A673 (cell line): ENCODE measurements at regions not wholly inside any gene's neighbourhood (a gene's known extent, or its start where the extent isn't known, plus 50 kb on each side); places are given as distances from the start of the nearest gene placed in this dataset.
A peak's percentile ranks its signal among the peaks of the same experiment; 100 is the strongest.

ENCODE experiments used
- BruUV-seq: library from RNA; stranded (reverse); fragments of 400-500 nt; replicated peaks from 2 replicates; lab custom pipeline; 2021; lab: Mats Ljungman, UMichigan
- CTCF ChIA-PET: fragments of 300-600 bp; sonication (Branson Sonifier 250); formaldehyde crosslinking; loops from one replicate; lab custom pipeline; 2022; ENCODE audit warnings: antibody characterized with exemption; lab: Charles Lee
- POLR2A ChIA-PET: fragments of 300-600 bp; sonication (Branson Sonifier 250); formaldehyde crosslinking; loops from one replicate; lab custom pipeline; 2022; ENCODE audit warnings: antibody characterized with exemption; ENCODE audit not compliant: low non-redundant PET; lab: Charles Lee
- DNase-seq: peaks from one replicate; pipeline ENCODE4 v3.0.0-alpha.2; 2015; ENCODE audit warnings: low spot score
- H3K27ac ChIP-seq: fragments of 200-600 bp; sonication (generic); 2 replicates; pipeline ENCODE4 v1.5.1; 2016; ENCODE audit warnings: mixed run types, low read depth, mild to moderate bottlenecking, mixed read lengths, antibody characterized with exemption, low read length; ENCODE audit not compliant: poor library complexity, severe bottlenecking
- H3K27me3 ChIP-seq: fragments of 200-600 bp; sonication (generic); replicated peaks from 2 replicates; pipeline ENCODE4 v1.6.1; 2017; ENCODE audit warnings: mixed run types, low read depth, mild to moderate bottlenecking, mixed read lengths, antibody characterized with exemption, low read length; ENCODE audit not compliant: insufficient read depth, poor library complexity
- H3K36me3 ChIP-seq: fragments of 200-600 bp; sonication (generic); 2 replicates; pipeline ENCODE4 v1.6.1; 2016; ENCODE audit warnings: mixed run types, mild to moderate bottlenecking, mixed read lengths, antibody characterized with exemption, low read length; ENCODE audit not compliant: insufficient read depth, poor library complexity, severe bottlenecking
- H3K4me1 ChIP-seq: fragments of 200-600 bp; sonication (generic); 2 replicates; pipeline ENCODE4 v1.6.1; 2017; ENCODE audit warnings: mixed run types, mild to moderate bottlenecking, mixed read lengths, antibody characterized with exemption, low read length; ENCODE audit not compliant: insufficient read depth, poor library complexity, severe bottlenecking
- H3K4me3 ChIP-seq: fragments of 200-600 bp; sonication (generic); 2 replicates; pipeline ENCODE4 v1.5.1; 2016; ENCODE audit warnings: low read depth, mixed run types, mild to moderate bottlenecking, mixed read lengths, low read length; ENCODE audit not compliant: poor library complexity, severe bottlenecking
- H3K9me3 ChIP-seq: fragments of 200-600 bp; sonication (generic); 2 replicates; pipeline ENCODE4 v1.6.1; 2016; ENCODE audit warnings: mixed run types, low read depth, mild to moderate bottlenecking, mixed read lengths, antibody characterized with exemption, low read length; ENCODE audit not compliant: poor library complexity, severe bottlenecking
- EZH2 ChIP-seq: fragments of 200-600 bp; sonication (generic); IDR thresholded peaks from 2 replicates; pipeline ENCODE4 v1.6.1; 2017; ENCODE audit warnings: borderline replicate concordance, low read depth, mild to moderate bottlenecking, mixed read lengths, antibody characterized with exemption, low read length; ENCODE audit not compliant: poor library complexity, severe bottlenecking
- intact Hi-C: fragments of 100-400 bp; cut with micrococcal nuclease; formaldehyde crosslinking; loops from one replicate; pipeline ENCODE4 v1.10.0; 2022; ENCODE audit not compliant: unreplicated experiment
- TF ChIP-seq, protein P1 (sequence below): fragments of 300-800, 200-600 bp; sonication (generic); conservative IDR thresholded peaks from 2 replicates; pipeline ENCODE4 v1.5.1; 2017; ENCODE audit warnings: low read depth, mild to moderate bottlenecking, antibody characterized with exemption, low read length, moderate library complexity, mixed read lengths

GRCh38 chr4:112852601-112853000 lies 196.9 kb upstream of the ANK2 start:
- TF ChIP-seq, protein P1, sequence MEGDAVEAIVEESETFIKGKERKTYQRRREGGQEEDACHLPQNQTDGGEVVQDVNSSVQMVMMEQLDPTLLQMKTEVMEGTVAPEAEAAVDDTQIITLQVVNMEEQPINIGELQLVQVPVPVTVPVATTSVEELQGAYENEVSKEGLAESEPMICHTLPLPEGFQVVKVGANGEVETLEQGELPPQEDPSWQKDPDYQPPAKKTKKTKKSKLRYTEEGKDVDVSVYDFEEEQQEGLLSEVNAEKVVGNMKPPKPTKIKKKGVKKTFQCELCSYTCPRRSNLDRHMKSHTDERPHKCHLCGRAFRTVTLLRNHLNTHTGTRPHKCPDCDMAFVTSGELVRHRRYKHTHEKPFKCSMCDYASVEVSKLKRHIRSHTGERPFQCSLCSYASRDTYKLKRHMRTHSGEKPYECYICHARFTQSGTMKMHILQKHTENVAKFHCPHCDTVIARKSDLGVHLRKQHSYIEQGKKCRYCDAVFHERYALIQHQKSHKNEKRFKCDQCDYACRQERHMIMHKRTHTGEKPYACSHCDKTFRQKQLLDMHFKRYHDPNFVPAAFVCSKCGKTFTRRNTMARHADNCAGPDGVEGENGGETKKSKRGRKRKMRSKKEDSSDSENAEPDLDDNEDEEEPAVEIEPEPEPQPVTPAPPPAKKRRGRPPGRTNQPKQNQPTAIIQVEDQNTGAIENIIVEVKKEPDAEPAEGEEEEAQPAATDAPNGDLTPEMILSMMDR = no peak
- TF ChIP-seq EZH2 = no peak

GRCh38 chr4:112853662-112854256 lies 195.7 kb upstream of the ANK2 start:
- no TSS peak for BruUV-seq
- Histone ChIP-seq H3K9me3 (no peaks in the 10 kb centered on the region), H3K4me1 (peaks cover 8% of the 10 kb centered on the region), H3K4me3 (no peak overlapping the region), H3K27ac (no peak overlapping the region), H3K36me3 (no peaks in the 10 kb centered on the region), H3K27me3 (no peaks in the 10 kb centered on the region)
- TF ChIP-seq, protein P1 = peak; percentile 78
- TF ChIP-seq EZH2 = no peak
- POLR2A ChIA-PET = interaction anchor here (0.7 kb wide), 1 partner anchor 113 kb away, joined by 4 read pairs; no protein-coding TSS in a partner anchor
- DNase-seq = peak; percentile 23
- CTCF ChIA-PET = interaction anchor here (0.7 kb wide), 1 partner anchor 98 kb away, joined by 3 read pairs; no protein-coding TSS in a partner anchor
- intact Hi-C loops = loop anchor here (1.0 kb wide), 1 partner anchor 85 kb away; no protein-coding TSS in a partner anchor

More at GRCh38 chr4:112852601-112853000, 196.9 kb upstream of the ANK2 start:
- DNase-seq = no peak
- no peak overlapping the region for H3K4me3 ChIP-seq
- no peaks in the 10 kb centered on the region for H3K9me3 ChIP-seq
- BruUV-seq = no TSS peak
- no peaks in the 10 kb centered on the region for H3K27me3 ChIP-seq
- peaks cover 11% of the 10 kb centered on the region for H3K4me1 ChIP-seq
- H3K27ac ChIP-seq = no peak overlapping the region
- CTCF ChIA-PET = no interaction called here
- intact Hi-C loops = no loop called here
- POLR2A ChIA-PET = no interaction called here
- H3K36me3 ChIP-seq = no peaks in the 10 kb centered on the region

GRCh38 chr4:112854420-112854819 lies 195.0 kb upstream of the ANK2 start:
- POLR2A ChIA-PET = no interaction called here
- DNase-seq = no peak
- Histone ChIP-seq H3K4me1 (peaks cover 4% of the 10 kb centered on the region), H3K27me3 (no peaks in the 10 kb centered on the region), H3K36me3 (no peaks in the 10 kb centered on the region), H3K27ac (no peak overlapping the region), H3K4me3 (no peak overlapping the region), H3K9me3 (no peaks in the 10 kb centered on the region)
- TF ChIP-seq, protein P1 = no peak
- TF ChIP-seq EZH2 = no peak
- CTCF ChIA-PET = no interaction called here
- BruUV-seq = no TSS peak
- intact Hi-C loops = no loop called here
